Activated naive CD4-positive, alpha-beta T cell treated with anti-CD3 and anti-CD28 coated beads, Interleukin-2, amount 50 U/mL, for 72 hours (primary cell): ENCODE measurements at regions not wholly inside any gene's neighbourhood (a gene's known extent, or its start where the extent isn't known, plus 50 kb on each side); places are given as distances from the start of the nearest gene placed in this dataset.

Experiments
- ATAC-seq, 2 donors: fragments of 150-1000 bp; cut with Tn5 transposase; 2 replicates each; pipeline ENCODE4 v1.10.0; 2021; ENCODE audit warnings: mild to moderate bottlenecking in 2 of 2, moderate library complexity in 2 of 2
- DNase-seq, 2 donors: peaks; one replicate each; pipeline ENCODE4 v3.0.0; 2021 to 2022; ENCODE audit warnings: low spot score in 2 of 2
- H3K27ac Mint-ChIP-seq, 2 donors: one replicate each; pipeline ENCODE4 v1.8.0; 2022; ENCODE audit warnings: mild to moderate bottlenecking in 2 of 2, mixed read lengths in 2 of 2
- H3K36me3 Mint-ChIP-seq, 2 donors: one replicate each; pipeline ENCODE4 v1.8.0; 2022; ENCODE audit warnings: mixed read lengths in 2 of 2
- H3K9me3 Mint-ChIP-seq, 2 donors: one replicate each; pipeline ENCODE4 v1.8.0; 2022; ENCODE audit warnings: mixed read lengths in 2 of 2

- H3K27ac Mint-ChIP-seq: no peak overlapping the region
- ATAC-seq (no peak), DNase-seq (no peak)
- H3K9me3 Mint-ChIP-seq: peaks cover 0 to 3% of the 10 kb centered on the region in 2 donors
- no peaks in the 10 kb centered on the region for H3K36me3 Mint-ChIP-seq
Measured at GRCh38 chr22:27329966-27330645, 471.4 kb downstream of the MN1 start.

DNA sequence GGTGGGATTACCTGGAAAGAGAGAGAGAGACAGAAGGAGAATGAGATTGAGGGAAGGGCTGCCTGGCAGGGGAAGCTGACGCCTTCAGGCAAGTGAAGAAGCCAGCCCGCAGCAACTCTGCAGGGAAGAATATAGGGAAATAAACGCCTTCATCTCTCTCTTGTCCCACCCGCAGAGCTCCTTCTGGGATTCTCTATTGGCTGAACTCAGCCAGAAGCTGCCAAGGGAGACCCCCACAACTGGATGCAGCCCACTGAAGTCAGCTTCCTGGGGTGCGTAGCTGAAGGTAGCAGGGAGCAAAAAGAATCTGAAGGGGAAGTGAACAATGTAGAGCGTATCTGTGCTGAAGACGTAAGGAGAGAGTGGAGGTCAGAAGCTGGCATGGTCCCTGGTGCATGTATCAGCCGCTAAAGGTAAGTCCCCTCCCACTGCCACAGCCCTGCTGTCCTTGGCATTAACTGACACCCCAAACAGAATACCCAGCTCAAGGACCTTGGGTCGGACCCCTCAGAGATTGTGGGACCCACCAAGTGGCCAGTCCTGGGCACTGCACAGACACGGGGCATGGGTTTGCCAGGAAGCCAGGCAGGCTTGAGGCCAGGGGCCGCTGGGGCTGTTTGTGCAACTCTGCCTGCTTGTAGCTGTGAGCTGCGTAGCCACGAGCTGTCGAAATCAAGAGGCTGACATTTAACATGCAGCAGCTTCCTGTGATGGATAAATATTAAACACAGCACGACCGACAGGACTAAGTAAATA lies 469.9 kb downstream of the MN1 start:
- H3K36me3 Mint-ChIP-seq: no peaks in the 10 kb centered on the region
- H3K27ac Mint-ChIP-seq: no peak overlapping the region
- no peak for ATAC-seq
- H3K9me3 Mint-ChIP-seq: no peaks in the 10 kb centered on the region
- no peak for DNase-seq

GRCh38 chr22:27335102-27335660 lies 466.4 kb downstream of the MN1 start:
- H3K27ac Mint-ChIP-seq: no peak overlapping the region
- DNase-seq: no peak
- no peak for ATAC-seq
- no peaks in the 10 kb centered on the region for H3K9me3 Mint-ChIP-seq
- no peaks in the 10 kb centered on the region for H3K36me3 Mint-ChIP-seq

- ATAC-seq (no peak), DNase-seq (no peak)
- Mint-ChIP-seq H3K36me3 (no peaks in the 10 kb centered on the region), H3K9me3 (no peaks in the 10 kb centered on the region), H3K27ac (no peak overlapping the region)
Measured at GRCh38 chr22:27336151-27337090, 465.1 kb downstream of the MN1 start.

GRCh38 chr22:27337676-27338075 lies 463.9 kb downstream of the MN1 start:
- DNase-seq (no peak), ATAC-seq (no peak)
- H3K36me3 Mint-ChIP-seq: no peaks in the 10 kb centered on the region
- H3K9me3 Mint-ChIP-seq: no peaks in the 10 kb centered on the region
- H3K27ac Mint-ChIP-seq: no peak overlapping the region

- no peak for DNase-seq
- H3K27ac Mint-ChIP-seq: no peak overlapping the region
- no peak for ATAC-seq
- H3K36me3 Mint-ChIP-seq: no peaks in the 10 kb centered on the region
- H3K9me3 Mint-ChIP-seq: no peaks in the 10 kb centered on the region
Measured at GRCh38 chr22:27340047-27340446, 461.5 kb downstream of the MN1 start.

GRCh38 chr22:27344546-27344945 lies 457.0 kb downstream of the MN1 start:
- H3K36me3 Mint-ChIP-seq: peaks cover 0 to 4% of the 10 kb centered on the region in 2 donors
- no peak for DNase-seq
- H3K9me3 Mint-ChIP-seq: peaks cover 0 to 3% of the 10 kb centered on the region in 2 donors
- ATAC-seq: no peak
- H3K27ac Mint-ChIP-seq: no peak overlapping the region

- H3K9me3 Mint-ChIP-seq: peaks cover 0 to 5% of the 10 kb centered on the region in 2 donors
- no peak for ATAC-seq
- H3K27ac Mint-ChIP-seq: no peak overlapping the region
- peaks cover 0 to 6% of the 10 kb centered on the region in 2 donors for H3K36me3 Mint-ChIP-seq
- no peak for DNase-seq
Measured at GRCh38 chr22:27345691-27346090, 455.9 kb downstream of the MN1 start.

GRCh38 chr22:27347951-27348350 lies 453.6 kb downstream of the MN1 start:
- ATAC-seq (no peak), DNase-seq (no peak)
- Mint-ChIP-seq H3K36me3 (peaks cover 6 to 8% of the 10 kb centered on the region in 2 donors), H3K9me3 (peaks cover 5 to 6% of the 10 kb centered on the region in 2 donors), H3K27ac (no peak overlapping the region)

- no peak overlapping the region for H3K27ac Mint-ChIP-seq
- peaks cover 5 to 6% of the 10 kb centered on the region in 2 donors for H3K9me3 Mint-ChIP-seq
- peaks cover 6 to 8% of the 10 kb centered on the region in 2 donors for H3K36me3 Mint-ChIP-seq
- no peak for DNase-seq
- no peak for ATAC-seq
Measured at GRCh38 chr22:27348634-27349033, 452.9 kb downstream of the MN1 start.

DNA sequence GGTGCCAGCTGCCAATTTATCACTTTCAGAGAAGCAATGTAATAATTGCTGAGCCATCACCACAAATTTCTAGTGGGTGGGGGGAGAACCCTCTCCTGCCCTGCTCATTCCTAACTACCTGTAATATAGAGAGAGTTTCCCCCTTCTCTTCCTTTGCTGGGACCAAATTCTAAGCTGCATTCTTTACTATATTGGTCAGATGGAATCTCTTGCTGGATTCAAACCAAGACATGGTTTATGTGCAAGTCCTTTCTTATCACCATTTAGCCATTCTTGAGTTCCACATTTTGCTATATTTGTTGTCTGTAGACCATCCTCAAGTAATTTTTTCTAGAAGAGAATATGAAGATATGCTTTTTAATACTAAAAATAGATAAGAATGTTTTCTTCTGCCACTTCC lies 452.1 kb downstream of the MN1 start:
- ATAC-seq: no peak
- Mint-ChIP-seq H3K36me3 (peaks cover 6 to 8% of the 10 kb centered on the region in 2 donors), H3K9me3 (peaks cover 9 to 11% of the 10 kb centered on the region in 2 donors), H3K27ac (no peak overlapping the region)
- no peak for DNase-seq

DNA sequence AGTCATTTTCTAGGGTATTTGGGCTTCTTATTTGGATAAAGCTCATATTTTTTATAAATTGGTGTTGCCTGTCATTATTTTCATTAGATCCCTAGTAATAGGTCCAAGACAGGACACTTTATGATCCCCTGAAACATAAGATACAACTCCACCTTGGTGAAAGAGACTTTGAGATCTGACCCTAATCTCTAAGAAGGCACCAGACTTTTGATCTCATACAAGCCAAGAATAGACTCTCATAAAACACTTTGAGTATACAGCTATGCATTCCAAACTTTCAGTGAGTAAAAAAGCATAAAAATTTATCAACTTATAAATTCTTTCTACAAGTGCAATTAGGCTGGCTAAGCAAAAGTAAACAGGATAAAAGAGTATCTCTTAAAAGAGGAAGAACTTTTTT lies 451.2 kb downstream of the MN1 start:
- ATAC-seq: no peak
- H3K9me3 Mint-ChIP-seq: peaks cover 11 to 12% of the 10 kb centered on the region in 2 donors
- DNase-seq: no peak
- H3K27ac Mint-ChIP-seq: no peak overlapping the region
- peaks cover 6 to 8% of the 10 kb centered on the region in 2 donors for H3K36me3 Mint-ChIP-seq

DNA sequence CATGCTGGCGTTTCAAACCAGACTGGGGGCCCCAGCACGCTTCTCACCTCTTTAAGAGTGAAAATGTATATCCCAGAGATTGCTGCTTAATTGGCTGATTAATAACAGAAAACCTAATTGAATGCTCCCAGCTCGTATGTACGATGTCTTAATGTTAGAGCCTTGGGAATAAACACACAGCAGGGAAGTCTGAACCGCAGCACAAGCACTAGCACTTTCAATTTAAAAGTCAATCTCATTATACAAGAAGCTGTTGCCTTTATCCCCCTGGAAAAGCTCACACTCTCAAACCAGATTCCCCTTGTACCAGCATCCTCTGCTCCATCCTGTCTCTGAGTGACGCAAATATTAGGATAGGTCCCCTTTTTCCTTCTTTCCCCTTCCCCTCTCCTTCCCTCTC lies 449.1 kb downstream of the MN1 start:
- DNase-seq (no peak), ATAC-seq (no peak)
- Mint-ChIP-seq H3K9me3 (peaks cover 11 to 20% of the 10 kb centered on the region in 2 donors), H3K27ac (no peak overlapping the region), H3K36me3 (peaks cover 6 to 8% of the 10 kb centered on the region in 2 donors)

DNA sequence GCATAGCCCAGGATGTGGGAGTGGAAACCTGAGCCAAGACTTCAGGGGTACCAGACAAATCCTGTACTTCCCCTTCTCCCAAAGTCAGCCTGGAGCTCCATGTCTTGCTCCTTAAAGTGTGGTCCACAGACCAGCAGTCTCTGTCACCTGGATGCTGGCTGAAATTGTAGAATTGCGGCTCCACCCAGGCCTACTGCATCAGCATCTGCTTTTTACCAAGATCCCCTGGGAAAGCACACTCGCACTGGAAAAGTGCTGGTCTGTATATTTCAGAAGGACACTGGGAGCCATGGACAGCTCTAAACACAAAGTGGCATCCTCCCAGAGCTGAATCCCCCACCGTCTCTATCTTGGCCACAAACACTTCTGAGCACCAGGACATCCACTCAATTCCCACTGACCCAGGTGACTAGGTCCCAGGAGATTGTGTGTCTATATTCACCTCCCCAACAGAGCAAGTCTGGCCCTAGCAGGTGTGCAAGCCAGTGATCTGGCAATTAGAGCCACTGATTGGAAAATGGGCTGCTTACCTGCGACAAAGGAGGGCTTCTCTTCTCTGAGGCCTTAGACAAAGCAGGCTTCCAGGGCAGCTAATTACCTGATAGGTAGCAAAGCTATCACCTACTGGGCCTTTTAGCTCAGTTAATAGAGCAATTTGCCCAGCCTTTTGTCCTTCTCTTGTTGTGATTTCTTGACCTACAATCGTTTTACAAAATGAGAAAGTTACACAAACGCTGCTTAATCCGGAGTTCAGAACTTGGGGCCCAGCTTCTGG lies 443.3 kb downstream of the MN1 start:
- DNase-seq: no peak
- Mint-ChIP-seq H3K36me3 (no peaks in the 10 kb centered on the region), H3K27ac (no peak overlapping the region), H3K9me3 (peaks cover 7 to 15% of the 10 kb centered on the region in 2 donors)
- no peak for ATAC-seq

GRCh38 chr22:27370269-27370668 lies 431.3 kb downstream of the MN1 start:
- H3K9me3 Mint-ChIP-seq: peaks cover 0 to 4% of the 10 kb centered on the region in 2 donors
- DNase-seq: no peak
- no peak for ATAC-seq

GRCh38 chr22:27370987-27371386 lies 430.6 kb downstream of the MN1 start:
- DNase-seq (no peak), ATAC-seq (no peak)
- peaks cover 0 to 4% of the 10 kb centered on the region in 2 donors for H3K9me3 Mint-ChIP-seq
- H3K27ac Mint-ChIP-seq: no peak overlapping the region
- no peaks in the 10 kb centered on the region for H3K36me3 Mint-ChIP-seq

More at GRCh38 chr22:27370269-27370668, 431.3 kb downstream of the MN1 start:
- Mint-ChIP-seq H3K36me3 (no peaks in the 10 kb centered on the region), H3K27ac (no peak overlapping the region)
